Smooth muscle cell of the brain vasculature (primary cell): ENCODE measurements at regions not wholly inside any gene's neighbourhood (a gene's known extent, or its start where the extent isn't known, plus 50 kb on each side); places are given as distances from the start of the nearest gene placed in this dataset.

Experiments
- DNase-seq: peaks from one replicate; pipeline ENCODE4 v3.0.0-alpha.2; 2012; ENCODE audit warnings: low read depth, low spot score

GRCh38 chr2:126303113-126303512 is 352.8 kb upstream of the GYPC start:
- DNase-seq: no peak

GRCh38 chr2:126304154-126304553 is 351.8 kb upstream of the GYPC start:
- DNase-seq: no peak

DNA sequence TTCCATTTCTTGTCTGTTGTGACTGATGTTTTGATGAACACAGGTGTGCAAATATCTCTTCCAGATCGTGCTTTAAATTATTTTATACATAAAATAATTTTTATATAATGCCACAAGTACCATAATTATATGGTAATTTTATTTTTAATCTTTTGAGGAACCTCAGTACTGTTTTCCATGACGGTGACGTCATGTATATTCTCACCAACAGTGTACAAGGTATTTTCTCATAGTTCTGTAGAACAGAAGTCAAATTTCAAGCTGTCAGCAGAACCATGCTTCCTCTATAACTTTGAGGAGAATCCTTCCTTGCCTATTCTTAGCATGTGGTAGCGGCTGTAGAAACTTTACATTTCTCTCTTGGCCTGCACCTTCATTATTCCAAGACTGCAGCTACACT is 349.4 kb upstream of the GYPC start:
- no peak for DNase-seq

DNA sequence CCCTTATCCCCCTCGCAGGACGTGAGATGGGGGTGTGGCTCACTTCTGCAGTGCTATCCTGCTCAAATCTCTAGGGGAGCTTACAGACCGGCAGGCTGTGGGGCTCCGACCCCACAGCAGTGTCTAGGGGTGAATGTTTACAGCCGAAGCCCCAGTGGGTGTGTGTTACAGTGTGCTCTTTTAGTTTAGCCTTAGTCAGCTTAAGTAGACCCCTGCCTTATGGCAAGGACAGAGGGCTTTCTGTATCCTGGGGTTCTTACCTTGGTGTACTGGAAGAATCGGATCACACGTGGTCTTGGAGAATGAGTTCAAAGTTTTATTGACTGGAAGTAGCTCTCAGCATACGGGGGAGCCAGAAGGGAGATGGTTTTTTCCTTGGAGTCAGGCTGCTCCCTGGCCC is 348.2 kb upstream of the GYPC start:
- no peak for DNase-seq

GRCh38 chr2:126309185-126309584 is 346.8 kb upstream of the GYPC start:
- DNase-seq: no peak

- no peak for DNase-seq
Observed at GRCh38 chr2:126312579-126312978, 343.4 kb upstream of the GYPC start.

- no peak for DNase-seq
Observed at GRCh38 chr2:126315828-126316227, 340.1 kb upstream of the GYPC start.

GRCh38 chr2:126317790-126318431 is 338.0 kb upstream of the GYPC start:
- no peak for DNase-seq

- no peak for DNase-seq
Observed at GRCh38 chr2:126322342-126322741, 333.6 kb upstream of the GYPC start.

GRCh38 chr2:126325202-126325601 is 330.8 kb upstream of the GYPC start:
- no peak for DNase-seq

GRCh38 chr2:126329173-126329572 is 326.8 kb upstream of the GYPC start:
- no peak for DNase-seq

- DNase-seq: no peak
Observed at GRCh38 chr2:126342457-126342856, 313.5 kb upstream of the GYPC start.

DNA sequence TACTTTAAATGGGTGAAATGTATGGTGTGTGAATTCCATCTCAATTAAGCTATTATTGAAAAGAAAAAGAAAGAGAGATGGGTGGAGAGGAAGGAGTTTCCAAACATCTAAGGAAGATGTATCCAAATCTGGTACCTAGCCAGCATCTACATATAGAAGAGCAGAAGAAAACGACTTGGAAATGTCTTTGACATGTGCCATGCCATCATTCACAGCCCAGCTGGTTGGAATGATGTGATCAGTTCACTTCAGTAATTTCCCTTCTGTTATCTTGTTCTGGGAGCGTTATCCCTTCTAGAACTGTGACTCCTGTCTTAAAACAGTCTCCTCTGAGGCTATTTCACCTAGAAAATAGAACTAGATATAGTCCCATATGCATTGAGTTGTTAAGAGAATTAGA is 312.8 kb upstream of the GYPC start:
- no peak for DNase-seq

DNA sequence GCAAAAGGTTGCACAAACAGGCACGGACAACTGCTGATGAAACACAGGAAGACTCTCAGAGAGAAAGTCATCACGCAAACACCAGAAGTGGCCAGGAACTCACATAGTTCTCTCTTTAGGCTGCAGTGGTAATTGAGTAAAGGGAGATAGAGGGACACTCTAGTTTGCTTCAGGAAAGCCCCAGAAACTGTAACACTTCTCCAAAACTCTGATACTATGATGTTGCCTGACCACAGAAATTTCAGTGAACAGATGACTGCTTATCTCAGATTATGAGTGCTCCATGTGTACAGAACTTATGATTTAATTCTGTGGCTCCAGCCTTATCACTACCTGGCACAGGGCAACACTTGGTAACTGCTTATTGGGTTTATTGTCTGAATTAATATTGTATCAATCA is 311.5 kb upstream of the GYPC start:
- DNase-seq: no peak

- no peak for DNase-seq
Observed at GRCh38 chr2:126345691-126346090, 310.3 kb upstream of the GYPC start.

DNA sequence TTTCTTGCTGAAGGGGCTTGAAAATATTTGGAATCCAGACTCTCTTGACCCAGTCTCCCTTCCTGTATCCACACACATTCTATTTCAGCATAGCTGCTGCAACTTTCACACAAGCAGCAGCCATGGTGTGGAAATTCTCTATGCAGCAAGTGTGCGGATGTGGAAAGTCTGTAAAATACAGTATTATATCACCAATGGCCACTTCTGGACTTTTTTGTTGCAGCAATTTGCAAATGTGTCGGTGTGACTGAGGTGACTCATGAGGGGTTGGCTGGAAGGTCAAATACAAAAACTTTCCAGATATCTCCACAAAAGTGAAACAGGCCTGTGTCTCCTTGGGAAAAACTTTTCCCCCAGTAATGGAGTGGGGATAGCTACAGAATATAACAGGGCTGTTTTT is 299.3 kb upstream of the GYPC start:
- DNase-seq: no peak

- no peak for DNase-seq
Observed at GRCh38 chr2:126358122-126358521, 297.8 kb upstream of the GYPC start.

DNA sequence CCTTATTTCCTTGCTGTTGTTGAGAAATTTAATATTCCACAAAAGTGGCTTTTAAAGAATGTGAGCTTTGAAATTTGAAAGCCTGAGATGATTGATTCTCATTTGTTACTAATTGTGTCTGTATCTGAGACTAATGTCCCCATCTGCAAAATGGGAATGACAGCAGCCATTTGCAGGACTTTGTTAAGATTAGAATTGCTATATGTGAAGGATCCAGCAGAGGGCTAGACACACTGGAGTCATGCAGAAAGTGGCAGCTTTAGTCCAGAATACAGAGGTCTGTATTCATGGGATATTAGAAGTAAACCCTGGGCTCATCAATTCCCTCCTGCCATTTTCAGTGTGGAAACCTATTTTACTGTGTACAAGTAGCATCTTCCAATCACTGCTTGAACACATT is 296.5 kb upstream of the GYPC start:
- no peak for DNase-seq

GRCh38 chr2:126367361-126367760 is 288.6 kb upstream of the GYPC start:
- DNase-seq: no peak

GRCh38 chr2:126368758-126369157 is 287.2 kb upstream of the GYPC start:
- no peak for DNase-seq

DNA sequence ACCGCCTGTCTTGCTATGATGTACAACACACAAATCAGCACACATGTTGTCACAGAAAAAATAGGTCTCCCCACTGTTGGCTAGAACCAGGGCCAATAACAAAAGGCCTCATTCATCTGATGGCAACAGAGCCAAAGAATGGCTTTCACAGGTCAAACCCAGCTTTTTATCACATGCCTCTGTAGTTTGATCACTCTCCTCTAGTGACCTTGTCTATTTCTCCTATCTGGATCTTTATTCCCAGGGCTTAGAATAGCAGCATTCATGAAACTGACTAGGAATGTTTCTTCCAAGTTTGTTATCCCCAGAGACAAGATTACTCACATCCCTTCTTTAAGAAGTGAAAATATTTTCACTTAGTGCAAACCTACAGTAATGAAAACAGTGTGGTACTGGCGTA is 285.8 kb upstream of the GYPC start:
- DNase-seq: no peak

DNA sequence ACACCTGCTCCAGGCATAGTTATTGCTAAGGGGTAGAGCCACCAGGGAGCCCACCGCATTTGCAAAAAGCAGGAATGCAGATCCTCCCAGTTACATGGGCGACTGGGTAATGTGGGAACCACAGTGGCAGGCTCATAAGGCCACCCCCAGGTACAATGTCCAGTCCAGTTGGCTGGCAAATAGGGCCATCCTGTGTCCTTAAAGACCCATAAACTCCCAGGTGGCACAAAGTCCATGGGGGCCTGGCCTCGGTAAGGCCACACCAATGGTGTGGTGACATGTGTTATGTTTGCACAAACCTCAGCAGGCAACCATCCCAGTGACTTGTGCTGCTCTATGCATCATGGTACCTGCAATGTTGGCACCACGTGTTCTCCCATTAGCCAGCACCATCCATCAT is 283.6 kb upstream of the GYPC start:
- DNase-seq: no peak

DNA sequence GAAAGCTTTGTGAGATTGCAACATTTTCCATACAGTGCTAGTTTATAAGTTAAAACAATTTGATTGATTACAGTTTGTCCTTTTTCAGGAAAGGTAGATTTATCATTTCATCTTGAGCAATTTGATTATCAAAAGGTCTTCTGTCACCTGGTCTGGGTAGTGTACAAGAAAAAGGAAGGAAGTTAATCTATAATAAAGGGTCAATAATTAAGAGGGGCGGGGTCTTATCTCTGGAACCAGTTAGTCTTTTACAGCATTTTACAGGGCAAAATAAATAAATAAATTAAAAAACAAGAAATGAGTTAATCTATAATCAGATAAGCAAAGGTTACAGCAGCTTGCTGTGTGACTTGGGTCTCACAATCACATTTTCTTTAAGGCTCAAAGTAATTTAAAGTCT is 277.8 kb upstream of the GYPC start:
- no peak for DNase-seq

GRCh38 chr2:126381091-126381490 is 274.9 kb upstream of the GYPC start:
- DNase-seq: no peak
